H1 (cell line): ENCODE measurements at regions not wholly inside any gene's neighbourhood (a gene's known extent, or its start where the extent isn't known, plus 50 kb on each side); places are given as distances from the start of the nearest gene placed in this dataset.

ENCODE experiments used
- CTCF ChIA-PET: fragments of 300-600 bp; sonication (Branson Sonifier 250); formaldehyde crosslinking; loops from one replicate; lab custom pipeline; 2021; ENCODE audit not compliant: partially characterized antibody; lab: Charles Lee
- POLR2A ChIA-PET: fragments of 300-600 bp; sonication (Branson Sonifier 250); formaldehyde crosslinking; loops from one replicate; lab custom pipeline; 2021; ENCODE audit warnings: inconsistent platforms; ENCODE audit not compliant: partially characterized antibody; lab: Charles Lee
- DNase-seq, 2 experiments: peaks; one replicate each; pipeline versions ENCODE4 v3.0.0 to v3.0.0-alpha.2; 2010 to 2022; ENCODE audit warnings: low spot score in 2 of 2, low read depth in 1 of 2, mixed read lengths in 1 of 2
- FAIRE-seq: peaks from 2 replicates; lab custom pipeline; 2011; peaks lifted over from hg19 to GRCh38; lab: Jason Lieb, UNC
- H2AFZ ChIP-seq: 2 replicates; pipeline ENCODE4 v1.8.1; 2012; ENCODE audit warnings: low read length, inconsistent platforms
- H2AK5ac ChIP-seq: 2 replicates; pipeline ENCODE4 v1.6.1; 2013; ENCODE audit warnings: low read depth, low read length
- H2BK120ac ChIP-seq: replicated peaks from 2 replicates; pipeline ENCODE3; 2013; ENCODE audit warnings: low read depth, low read length, inconsistent platforms
- H2BK12ac ChIP-seq: 2 replicates; pipeline ENCODE4 v1.6.1; 2013; ENCODE audit warnings: low read depth, low read length
- H2BK15ac ChIP-seq: 2 replicates; pipeline ENCODE4 v1.6.1; 2013; ENCODE audit warnings: low read length
- H2BK20ac ChIP-seq: 2 replicates; pipeline ENCODE4 v1.6.1; 2013; ENCODE audit warnings: low read length
- H2BK5ac ChIP-seq: 2 replicates; pipeline ENCODE4 v1.6.1; 2013; ENCODE audit warnings: low read depth, low read length
- H3K14ac ChIP-seq: 2 replicates; pipeline ENCODE4 v1.6.1; 2013; ENCODE audit warnings: inconsistent platforms; ENCODE audit not compliant: insufficient read length
- H3K18ac ChIP-seq: 2 replicates; pipeline ENCODE4 v1.6.1; 2013; ENCODE audit warnings: low read length; ENCODE audit errors: extremely low read depth
- H3K23ac ChIP-seq: 2 replicates; pipeline ENCODE4 v1.6.1; 2013; ENCODE audit warnings: inconsistent platforms; ENCODE audit not compliant: insufficient read length
- H3K23me2 ChIP-seq: 2 replicates; pipeline ENCODE4 v1.6.1; 2013; ENCODE audit warnings: low read depth, low read length
- H3K27ac ChIP-seq: 2 replicates; pipeline ENCODE4 v1.6.1; 2011; ENCODE audit warnings: low read depth, low read length, inconsistent platforms
- H3K27me3 ChIP-seq, 4 experiments: replicated peaks in 1 of 4; 1 replicate in 1 of 4; 2 replicates in 3 of 4; pipeline versions ENCODE4 v1.6.1 to v1.8.1; 2011 to 2013; ENCODE audit warnings: low read length in 3 of 4, mild to moderate bottlenecking in 3 of 4, inconsistent platforms in 2 of 4, mixed read lengths in 2 of 4, moderate library complexity in 1 of 4; ENCODE audit not compliant: control insufficient read depth in 3 of 4, insufficient read depth in 3 of 4; ENCODE audit errors: extremely low read depth in 1 of 4
- H3K36me3 ChIP-seq, 4 experiments: 2 replicates each; pipeline versions ENCODE4 v1.6.1 to v1.8.1; 2011 to 2013; ENCODE audit warnings: mild to moderate bottlenecking in 4 of 4, low read length in 3 of 4, moderate library complexity in 2 of 4, control low read depth in 1 of 4, inconsistent platforms in 1 of 4; ENCODE audit not compliant: insufficient read depth in 4 of 4, control insufficient read depth in 2 of 4
- H3K4ac ChIP-seq: replicated peaks from 2 replicates; pipeline ENCODE3; 2013; ENCODE audit warnings: low read length, low read depth, mixed read lengths, inconsistent platforms; ENCODE audit not compliant: insufficient read length
- H3K4me1 ChIP-seq, 4 experiments: replicated peaks in 1 of 4; 1 replicate in 1 of 4; 2 replicates in 3 of 4; pipeline versions ENCODE4 v1.6.1 to v1.8.1; 2011 to 2013; ENCODE audit warnings: low read length in 3 of 4, inconsistent platforms in 2 of 4, mixed read lengths in 1 of 4; ENCODE audit not compliant: insufficient read depth in 4 of 4, control insufficient read depth in 3 of 4
- H3K4me2 ChIP-seq, 2 experiments: 2 replicates each; pipeline versions ENCODE4 v1.6.1 to v1.8.1; 2011 to 2013; ENCODE audit warnings: low read depth in 2 of 2, low read length in 2 of 2, control low read depth in 1 of 2, inconsistent platforms in 1 of 2, mild to moderate bottlenecking in 1 of 2; ENCODE audit not compliant: insufficient read depth in 1 of 2
- H3K4me3 ChIP-seq, 4 experiments: fragments of 200-600, 300-600 bp in 1 of 4; sonication (generic), shearing (Covaris generic), sonication (Bioruptor Twin) in 1 of 4; 2 replicates each; pipeline versions ENCODE4 v1.5.1 to v1.8.1; 2011 to 2016; ENCODE audit warnings: low read length in 4 of 4, low read depth in 3 of 4, control low read depth in 2 of 4, inconsistent platforms in 2 of 4, mild to moderate bottlenecking in 2 of 4, mixed read lengths in 1 of 4, moderate library complexity in 1 of 4; ENCODE audit not compliant: insufficient read depth in 2 of 4; ENCODE audit errors: extremely low read depth in 1 of 4
- H3K56ac ChIP-seq: replicated peaks from 2 replicates; pipeline ENCODE3; 2013; ENCODE audit warnings: low read depth, mild to moderate bottlenecking, mixed read lengths, low read length, inconsistent platforms; ENCODE audit not compliant: insufficient read length
- H3K79me1 ChIP-seq: 2 replicates; pipeline ENCODE4 v1.6.1; 2013; ENCODE audit warnings: low read depth, low read length, control low read depth
- H3K79me2 ChIP-seq, 2 experiments: 2 replicates each; pipeline versions ENCODE4 v1.6.1 to v1.8.1; 2012 to 2013; ENCODE audit warnings: low read length in 2 of 2, mild to moderate bottlenecking in 2 of 2, inconsistent platforms in 1 of 2; ENCODE audit not compliant: insufficient read depth in 2 of 2, control insufficient read depth in 1 of 2
- H3K9ac ChIP-seq, 4 experiments: replicated peaks in 1 of 4; 1 replicate in 1 of 4; 2 replicates in 3 of 4; pipeline versions ENCODE4 v1.6.1 to v1.8.1; 2011 to 2013; ENCODE audit warnings: low read depth in 3 of 4, low read length in 3 of 4, control low read depth in 2 of 4, mild to moderate bottlenecking in 2 of 4, moderate library complexity in 2 of 4, inconsistent platforms in 1 of 4; ENCODE audit errors: extremely low read depth in 1 of 4
- H3K9me3 ChIP-seq, 2 experiments: 2 replicates each; pipeline versions ENCODE4 v1.6.1 to v1.8.1; 2012 to 2013; ENCODE audit warnings: mild to moderate bottlenecking in 2 of 2, moderate library complexity in 2 of 2, control low read depth in 1 of 2, inconsistent platforms in 1 of 2, low read depth in 1 of 2, low read length in 1 of 2, mixed read lengths in 1 of 2; ENCODE audit not compliant: insufficient read depth in 2 of 2
- H4K20me1 ChIP-seq, 2 experiments: replicated peaks in 1 of 2; 2 replicates each; pipeline versions ENCODE3 to v1.8.1; 2011 to 2013; ENCODE audit warnings: inconsistent platforms in 2 of 2, low read length in 2 of 2, mild to moderate bottlenecking in 1 of 2; ENCODE audit not compliant: insufficient read depth in 2 of 2, control insufficient read depth in 1 of 2
- H4K5ac ChIP-seq: 2 replicates; pipeline ENCODE4 v1.6.1; 2013; ENCODE audit warnings: low read length, low read depth, mixed read lengths, inconsistent platforms; ENCODE audit not compliant: insufficient read length
- H4K8ac ChIP-seq: 2 replicates; pipeline ENCODE4 v1.8.0; 2013; ENCODE audit warnings: mild to moderate bottlenecking, moderate library complexity, low read length, inconsistent platforms; ENCODE audit not compliant: insufficient read depth; ENCODE audit errors: extremely low read depth
- H4K91ac ChIP-seq: replicated peaks from 2 replicates; pipeline ENCODE3; 2013; ENCODE audit warnings: low read length, mixed read lengths, inconsistent platforms; ENCODE audit not compliant: insufficient read length
- ATF2 ChIP-seq: IDR thresholded peaks from 2 replicates; pipeline ENCODE4 v1.6.1; 2012; ENCODE audit warnings: low read length, inconsistent platforms
- BCL11A ChIP-seq, 2 experiments: IDR thresholded peaks; one replicate each; pipeline ENCODE4 v1.6.1; 2011; ENCODE audit warnings: low read depth in 2 of 2, low read length in 2 of 2, mild to moderate bottlenecking in 2 of 2
- CTBP2 ChIP-seq: IDR thresholded peaks from 2 replicates; pipeline ENCODE4 v1.7.0; 2011; ENCODE audit warnings: borderline replicate concordance, mild to moderate bottlenecking, moderate library complexity, mixed read lengths, low read length; ENCODE audit not compliant: insufficient read depth, insufficient read length
- EGR1 ChIP-seq: IDR thresholded peaks from 2 replicates; pipeline ENCODE4 v1.6.1; 2011; ENCODE audit warnings: low read depth, low read length, borderline replicate concordance
- NRF1 ChIP-seq: IDR thresholded peaks from 2 replicates; pipeline ENCODE4 v1.6.1; 2011; ENCODE audit warnings: mild to moderate bottlenecking, low read depth, low read length, improper control_type of control experiment
- RFX5 ChIP-seq: IDR thresholded peaks from 2 replicates; pipeline ENCODE4 v1.6.1; 2011; ENCODE audit warnings: low read depth, low read length, improper control_type of control experiment, borderline replicate concordance
- SP1 ChIP-seq: IDR thresholded peaks from 2 replicates; pipeline ENCODE4 v1.6.1; 2011; ENCODE audit warnings: low read depth, low read length
- SP2 ChIP-seq: IDR thresholded peaks from 2 replicates; pipeline ENCODE4 v1.6.1; 2012; ENCODE audit warnings: mild to moderate bottlenecking, low read length, inconsistent platforms
- SRF ChIP-seq: IDR thresholded peaks from 2 replicates; pipeline ENCODE4 v1.6.1; 2011; ENCODE audit warnings: mild to moderate bottlenecking, low read depth, low read length, moderate library complexity
- TCF12 ChIP-seq: IDR thresholded peaks from 2 replicates; pipeline ENCODE4 v1.6.1; 2011; ENCODE audit warnings: low read depth, mild to moderate bottlenecking, low read length
- TF ChIP-seq, protein P1 (sequence below): IDR thresholded peaks from 2 replicates; pipeline ENCODE4 v1.6.1; 2012; ENCODE audit warnings: inconsistent platforms
- TF ChIP-seq, protein P2 (sequence below): IDR thresholded peaks from 2 replicates; pipeline ENCODE4 v1.6.1; 2011; ENCODE audit warnings: low read depth, mild to moderate bottlenecking, low read length; ENCODE audit not compliant: insufficient read depth

- Histone ChIP-seq H2BK15ac (no peak overlapping the region), H3K4me1 (peaks cover 0 to 6% (median 3%) of the 10 kb centered on the region in 4 experiments; a peak in 4 of 7 replicates), H4K20me1 (no peaks in the 10 kb centered on the region), H4K91ac (no peak overlapping the region), H3K27me3 (no peaks in the 10 kb centered on the region), H3K9me3 (no peaks in the 10 kb centered on the region), H3K27ac (no peak overlapping the region), H3K56ac (no peak overlapping the region)
- TF ChIP-seq, protein P1, sequence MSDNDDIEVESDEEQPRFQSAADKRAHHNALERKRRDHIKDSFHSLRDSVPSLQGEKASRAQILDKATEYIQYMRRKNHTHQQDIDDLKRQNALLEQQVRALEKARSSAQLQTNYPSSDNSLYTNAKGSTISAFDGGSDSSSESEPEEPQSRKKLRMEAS: no peak
- TF ChIP-seq ATF2: no peak
- no peak for TF ChIP-seq NRF1
- TF ChIP-seq SP2: no peak
- no peak for TF ChIP-seq BCL11A (IDR thresholded peaks at IDR 0.05; ENCODE audit: low read depth in 2 of 2, low read length in 2 of 2)
- TF ChIP-seq, protein P2, sequence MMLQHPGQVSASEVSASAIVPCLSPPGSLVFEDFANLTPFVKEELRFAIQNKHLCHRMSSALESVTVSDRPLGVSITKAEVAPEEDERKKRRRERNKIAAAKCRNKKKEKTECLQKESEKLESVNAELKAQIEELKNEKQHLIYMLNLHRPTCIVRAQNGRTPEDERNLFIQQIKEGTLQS: no peak
- TF ChIP-seq EGR1: no peak
- no peak for TF ChIP-seq CTBP2
- TF ChIP-seq SP1: no peak
- no peak for TF ChIP-seq RFX5
- TF ChIP-seq SRF: no peak
- TF ChIP-seq TCF12: no peak
- TF ChIP-seq, all 59 proteins: peak for 0
- Histone ChIP-seq H2AFZ (no peak overlapping the region), H4K8ac (no peak overlapping the region), H3K79me1 (no peaks in the 10 kb centered on the region), H3K23ac (no peak overlapping the region), H3K4ac (no peak overlapping the region), H3K14ac (no peak overlapping the region), H2AK5ac (no peak overlapping the region), H3K23me2 (no peaks in the 10 kb centered on the region), H3K4me2 (no peak overlapping the region), H4K5ac (no peak overlapping the region), H2BK12ac (no peak overlapping the region), H3K79me2 (no peaks in the 10 kb centered on the region), H2BK5ac (no peak overlapping the region), H3K18ac (no peak overlapping the region), H3K36me3 (no peaks in the 10 kb centered on the region), H3K9ac (no peak overlapping the region), H2BK120ac (no peak overlapping the region), H2BK20ac (no peak overlapping the region), H3K4me3 (no peak overlapping the region)
- DNase-seq: no peak
- ChIA-PET CTCF (no interaction called here), POLR2A (no interaction called here)
- FAIRE-seq: no peak
Observed at GRCh38 chr6:62390401-62390800, 104.4 kb upstream of the KHDRBS2 start.
